Stimulated activated naive B cell treated with anti-CD40 and anti-IgM and Interleukin-4, amounts not matched to agents 10 μg/mL and 1 μg/mL and 100 μg/mL, for 72 hours (primary cell): ENCODE measurements at regions not wholly inside any gene's neighbourhood (a gene's known extent, or its start where the extent isn't known, plus 50 kb on each side); places are given as distances from the start of the nearest gene placed in this dataset.
"Not testable (repeated sequence)": the region's sequence is repeated elsewhere in the genome, so short reads cannot be mapped to it uniquely, and the experiment has no call there.

ENCODE experiments used
- ATAC-seq, 2 donors: fragments of 150-1000 bp; cut with Tn5 transposase; replicated peaks; 2 replicates each; pipeline ENCODE4 v1.10.0; 2021; ENCODE audit warnings: moderate library complexity in 1 of 2
- DNase-seq: peaks from one replicate; pipeline ENCODE4 v3.0.0; 2021
- H3K27ac Mint-ChIP-seq: one replicate; pipeline ENCODE4 v1.8.0; 2022; ENCODE audit warnings: mild to moderate bottlenecking, mixed read lengths
- H3K27me3 Mint-ChIP-seq, 2 donors: one replicate each; pipeline ENCODE4 v1.8.0; 2022; ENCODE audit warnings: mixed read lengths in 2 of 2
- H3K36me3 Mint-ChIP-seq, 2 donors: one replicate each; pipeline ENCODE4 v1.8.0; 2022; ENCODE audit warnings: mixed read lengths in 2 of 2, mild to moderate bottlenecking in 1 of 2
- H3K4me1 Mint-ChIP-seq, 2 donors: one replicate each; pipeline ENCODE4 v1.8.0; 2022; ENCODE audit warnings: mixed read lengths in 2 of 2, mild to moderate bottlenecking in 1 of 2
- H3K4me3 Mint-ChIP-seq, 2 donors: one replicate each; pipeline ENCODE4 v1.8.0; 2022; ENCODE audit warnings: mild to moderate bottlenecking in 2 of 2, mixed read lengths in 2 of 2, moderate library complexity in 1 of 2
- H3K9me3 Mint-ChIP-seq, 2 donors: one replicate each; pipeline ENCODE4 v1.8.0; 2022; ENCODE audit warnings: mixed read lengths in 2 of 2, mild to moderate bottlenecking in 1 of 2

DNA sequence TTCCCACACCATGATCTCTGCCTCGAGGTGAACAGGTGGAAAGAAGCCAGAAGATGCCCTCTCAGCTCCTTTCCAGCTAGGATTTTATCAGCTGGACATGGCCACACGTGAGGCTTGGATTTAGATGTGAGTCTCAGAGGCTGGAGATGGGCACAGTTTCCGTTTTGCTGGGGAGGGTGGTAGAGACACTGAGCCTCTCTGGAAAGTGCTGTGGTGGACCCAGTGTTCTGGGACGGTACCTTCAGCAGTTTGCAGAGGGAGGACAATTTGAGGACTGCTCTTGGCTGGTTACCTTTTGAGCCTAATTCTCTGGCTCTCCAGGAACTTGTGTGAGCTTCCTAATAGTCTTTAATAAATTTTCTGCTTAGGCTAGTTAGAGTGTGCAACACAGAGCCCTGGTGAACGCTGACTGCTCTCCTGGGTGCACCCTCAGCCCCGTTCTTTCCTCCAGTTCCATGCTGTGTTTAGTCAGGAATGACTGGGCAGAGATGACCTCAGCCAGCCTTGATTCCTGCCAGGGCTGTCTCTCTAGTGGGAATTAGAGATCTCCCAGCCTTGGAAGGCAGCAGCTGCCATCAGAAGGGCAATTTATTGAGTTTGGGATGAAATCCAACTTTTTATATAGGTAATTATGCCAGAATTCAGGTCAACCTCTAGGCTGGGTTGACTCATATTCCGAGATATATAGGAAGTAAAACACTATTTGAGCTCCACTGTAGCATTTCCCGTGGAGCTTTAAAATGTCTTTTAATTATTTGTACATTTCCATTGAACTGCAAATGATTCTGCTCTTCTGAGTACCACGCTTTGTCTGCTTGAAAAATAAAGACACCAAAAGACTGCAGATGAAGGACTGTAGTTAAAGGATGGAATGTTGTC, 103.9 kb downstream of the GATA3 start:
- H3K27me3 Mint-ChIP-seq, result peaks cover 11 to 18% of the 10 kb centered on the region in 2 donors
- H3K27ac Mint-ChIP-seq, result no peak overlapping the region
- DNase-seq, result no peak
- H3K36me3 Mint-ChIP-seq, result no peaks in the 10 kb centered on the region
- peaks cover 6 to 10% of the 10 kb centered on the region in 2 donors for H3K9me3 Mint-ChIP-seq
- no peaks in the 10 kb centered on the region for H3K4me1 Mint-ChIP-seq
- ATAC-seq, result no peak
- no peak overlapping the region for H3K4me3 Mint-ChIP-seq

DNA sequence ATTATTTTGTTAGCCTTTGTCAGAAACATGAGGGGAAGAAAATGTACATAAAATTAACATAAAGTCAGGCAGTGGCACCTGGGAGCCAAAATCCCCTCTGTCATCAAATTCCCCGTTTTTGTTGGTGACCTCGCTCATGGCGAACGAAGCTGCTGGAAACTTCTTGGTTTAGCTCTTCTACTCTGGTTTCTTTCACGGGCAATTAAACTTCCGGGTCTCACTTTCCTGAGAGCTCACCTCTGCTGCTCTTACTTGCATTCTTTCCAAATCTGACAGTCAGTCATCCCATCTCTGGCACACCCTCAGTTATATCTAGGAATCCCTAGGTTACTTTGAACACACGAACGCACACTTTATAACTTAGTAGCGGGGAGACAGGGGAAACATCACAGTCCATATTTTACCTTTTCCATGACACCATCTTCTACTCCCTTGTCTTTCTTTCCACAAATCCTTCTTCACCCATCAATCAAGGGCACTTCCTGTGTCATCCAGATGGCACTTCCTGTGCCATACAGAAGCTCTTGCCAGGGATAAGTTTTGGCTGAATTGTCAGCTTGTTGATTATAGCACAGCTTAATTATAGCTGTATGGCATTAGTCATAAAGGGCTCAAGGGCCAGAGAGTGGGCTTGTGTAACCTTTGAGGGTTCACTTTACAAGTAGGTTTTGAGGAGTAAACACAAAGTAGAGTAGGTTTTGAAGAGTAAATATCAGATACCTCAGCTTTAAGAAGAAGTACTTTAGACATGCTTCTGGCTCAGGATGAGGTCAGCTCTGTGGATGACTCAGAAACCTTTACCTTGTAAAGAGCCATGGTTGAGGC, 105.1 kb downstream of the GATA3 start:
- ATAC-seq (no peak), DNase-seq (no peak)
- Mint-ChIP-seq H3K27me3 (peaks cover 6 to 18% of the 10 kb centered on the region in 2 donors), H3K9me3 (peaks cover 7 to 10% of the 10 kb centered on the region in 2 donors), H3K4me1 (no peaks in the 10 kb centered on the region), H3K36me3 (no peaks in the 10 kb centered on the region), H3K4me3 (no peak overlapping the region), H3K27ac (no peak overlapping the region)

DNA sequence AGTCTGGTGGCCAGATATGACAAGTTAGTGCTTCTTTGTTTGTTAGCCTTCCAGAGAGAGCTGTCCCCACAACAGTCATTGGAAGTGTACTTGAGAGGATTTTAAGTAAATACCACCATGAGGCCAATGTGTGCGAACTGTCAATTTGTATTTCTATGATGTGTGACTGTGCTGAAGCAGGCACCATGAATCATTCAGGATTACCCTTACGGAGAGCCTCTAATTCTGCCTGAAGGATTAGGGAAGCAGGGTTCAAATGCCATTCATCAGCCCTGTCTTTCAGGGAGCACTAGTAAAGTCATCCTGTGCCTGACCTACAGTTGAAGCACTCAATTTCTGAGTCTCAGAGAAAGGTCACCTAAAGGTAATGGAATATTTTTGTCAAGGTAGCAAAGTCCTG, 109.3 kb downstream of the GATA3 start:
- Mint-ChIP-seq H3K4me1 (no peaks in the 10 kb centered on the region), H3K9me3 (peaks cover 21 to 24% of the 10 kb centered on the region in 2 donors), H3K4me3 (no peak overlapping the region), H3K27ac (no peak overlapping the region), H3K36me3 (peaks cover 2 to 4% of the 10 kb centered on the region in 2 donors), H3K27me3 (peaks cover 0 to 5% of the 10 kb centered on the region in 2 donors)
- ATAC-seq (no peak), DNase-seq (no peak)

DNA sequence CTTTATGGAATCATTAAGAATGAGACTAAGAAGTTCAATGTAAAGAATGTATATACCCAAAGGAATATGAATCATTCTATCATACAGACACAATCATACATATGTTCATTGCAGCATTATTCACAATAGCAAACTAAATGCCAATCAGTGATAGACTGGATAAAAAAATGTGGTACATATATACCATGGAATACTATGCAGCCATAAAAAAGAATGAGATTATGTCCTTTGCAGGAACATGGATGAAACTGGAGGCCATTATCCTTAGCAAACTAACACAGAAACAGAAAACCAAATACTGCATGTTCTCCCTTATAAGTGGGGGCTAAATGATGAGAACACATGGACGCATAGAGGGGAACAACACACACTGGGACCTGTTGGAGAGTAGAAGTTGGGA, 110.2 kb downstream of the GATA3 start:
- H3K27ac Mint-ChIP-seq, H3K36me3 Mint-ChIP-seq, DNase-seq, ATAC-seq, H3K27me3 Mint-ChIP-seq, H3K4me1 Mint-ChIP-seq, H3K4me3 Mint-ChIP-seq: not testable (repeated sequence)
- peaks cover 26 to 28% of the 10 kb centered on the region in 2 donors for H3K9me3 Mint-ChIP-seq

- Mint-ChIP-seq H3K4me1 (no peaks in the 10 kb centered on the region), H3K27ac (no peak overlapping the region), H3K4me3 (no peak overlapping the region), H3K36me3 (peaks cover 4% of the 10 kb centered on the region in 2 donors), H3K27me3 (no peaks in the 10 kb centered on the region), H3K9me3 (peaks cover 25 to 27% of the 10 kb centered on the region in 2 donors)
- no peak for ATAC-seq
- DNase-seq, result no peak
Observed at GRCh38 chr10:8168836-8169235, 114.3 kb downstream of the GATA3 start.

DNA sequence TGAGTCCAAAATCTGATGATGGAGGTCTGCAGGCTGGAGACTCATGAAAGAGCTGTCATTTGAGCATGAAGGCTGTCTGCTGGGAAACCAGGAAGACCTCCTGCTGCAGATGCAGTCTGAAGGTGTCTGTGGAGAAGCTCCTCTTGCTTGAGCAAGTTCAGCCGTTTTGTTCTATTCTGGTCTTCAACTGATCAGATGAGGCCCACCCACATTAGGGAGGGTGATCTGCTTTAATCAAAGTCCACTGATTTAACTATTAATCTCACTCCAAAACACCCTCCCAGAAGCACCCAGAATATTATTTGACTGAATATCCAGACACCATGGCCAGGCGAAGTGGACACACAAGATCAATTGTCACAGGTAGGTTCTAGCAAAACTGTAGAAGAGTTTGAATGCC, 116.5 kb downstream of the GATA3 start:
- no peak for ATAC-seq
- H3K27me3 Mint-ChIP-seq, result no peaks in the 10 kb centered on the region
- H3K4me1 Mint-ChIP-seq, result no peaks in the 10 kb centered on the region
- peaks cover 3 to 4% of the 10 kb centered on the region in 2 donors for H3K36me3 Mint-ChIP-seq
- no peak overlapping the region for H3K27ac Mint-ChIP-seq
- no peak for DNase-seq
- H3K9me3 Mint-ChIP-seq, result peaks cover 17 to 24% of the 10 kb centered on the region in 2 donors
- H3K4me3 Mint-ChIP-seq, result no peak overlapping the region

- ATAC-seq, result no peak
- no peak for DNase-seq
- H3K27ac Mint-ChIP-seq, result no peak overlapping the region
- no peak overlapping the region for H3K4me3 Mint-ChIP-seq
- H3K9me3 Mint-ChIP-seq, result peaks cover 14 to 23% of the 10 kb centered on the region in 2 donors
- H3K36me3 Mint-ChIP-seq, result peaks cover 2 to 4% of the 10 kb centered on the region in 2 donors
- no peaks in the 10 kb centered on the region for H3K4me1 Mint-ChIP-seq
- H3K27me3 Mint-ChIP-seq, result peaks cover 0 to 2% of the 10 kb centered on the region in 2 donors
Observed at GRCh38 chr10:8172604-8173003, 118.1 kb downstream of the GATA3 start.

GRCh38 chr10:8173243-8173865, 118.9 kb downstream of the GATA3 start:
- H3K36me3 Mint-ChIP-seq, result peaks cover 2 to 4% of the 10 kb centered on the region in 2 donors
- DNase-seq, result no peak
- H3K4me3 Mint-ChIP-seq, result no peak overlapping the region
- H3K27ac Mint-ChIP-seq, result no peak overlapping the region
- no peak for ATAC-seq
- H3K27me3 Mint-ChIP-seq, result peaks cover 0 to 4% of the 10 kb centered on the region in 2 donors
- H3K4me1 Mint-ChIP-seq, result no peaks in the 10 kb centered on the region
- peaks cover 13 to 18% of the 10 kb centered on the region in 2 donors for H3K9me3 Mint-ChIP-seq

GRCh38 chr10:8173866-8174243, 119.4 kb downstream of the GATA3 start:
- Mint-ChIP-seq H3K4me3 (no peak overlapping the region), H3K4me1 (no peaks in the 10 kb centered on the region)
- ATAC-seq, result no peak

GRCh38 chr10:8174762-8175161, 120.3 kb downstream of the GATA3 start:
- no peaks in the 10 kb centered on the region for H3K4me1 Mint-ChIP-seq
- no peaks in the 10 kb centered on the region for H3K36me3 Mint-ChIP-seq
- no peak for DNase-seq
- no peak overlapping the region for H3K4me3 Mint-ChIP-seq
- peaks cover 0 to 7% of the 10 kb centered on the region in 2 donors for H3K27me3 Mint-ChIP-seq
- no peak for ATAC-seq
- H3K9me3 Mint-ChIP-seq, result peaks cover 6% of the 10 kb centered on the region in 2 donors
- no peak overlapping the region for H3K27ac Mint-ChIP-seq

More at GRCh38 chr10:8173866-8174243, 119.4 kb downstream of the GATA3 start:
- DNase-seq, result no peak
- peaks cover 9 to 13% of the 10 kb centered on the region in 2 donors for H3K9me3 Mint-ChIP-seq
- peaks cover under 1 to 2% of the 10 kb centered on the region in 2 donors for H3K36me3 Mint-ChIP-seq
- peaks cover 0 to 4% of the 10 kb centered on the region in 2 donors for H3K27me3 Mint-ChIP-seq
- H3K27ac Mint-ChIP-seq, result no peak overlapping the region

DNA sequence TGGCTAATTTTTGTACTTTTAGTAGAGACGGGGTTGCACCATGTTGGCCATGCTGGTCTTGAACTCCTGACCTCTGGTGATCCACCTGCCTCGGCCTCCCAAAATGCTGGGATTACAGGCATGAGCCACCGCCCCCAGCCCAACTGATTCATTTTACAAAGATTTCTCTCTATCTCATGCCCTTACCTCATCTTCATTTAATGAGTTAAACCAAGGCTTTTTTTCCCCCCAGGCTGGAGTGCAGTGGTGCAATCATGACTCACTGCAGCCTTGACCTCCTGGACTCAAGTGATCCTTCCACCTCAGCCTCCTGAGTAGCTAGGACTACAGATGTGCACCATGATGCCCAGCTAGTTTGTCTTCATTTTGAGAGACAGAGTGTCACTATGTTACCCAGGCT, 123.0 kb downstream of the GATA3 start:
- H3K36me3 Mint-ChIP-seq, H3K4me1 Mint-ChIP-seq, ATAC-seq, H3K9me3 Mint-ChIP-seq, DNase-seq, H3K4me3 Mint-ChIP-seq, H3K27ac Mint-ChIP-seq: not testable (repeated sequence)
- H3K27me3 Mint-ChIP-seq, result peaks cover 14 to 20% of the 10 kb centered on the region in 2 donors

DNA sequence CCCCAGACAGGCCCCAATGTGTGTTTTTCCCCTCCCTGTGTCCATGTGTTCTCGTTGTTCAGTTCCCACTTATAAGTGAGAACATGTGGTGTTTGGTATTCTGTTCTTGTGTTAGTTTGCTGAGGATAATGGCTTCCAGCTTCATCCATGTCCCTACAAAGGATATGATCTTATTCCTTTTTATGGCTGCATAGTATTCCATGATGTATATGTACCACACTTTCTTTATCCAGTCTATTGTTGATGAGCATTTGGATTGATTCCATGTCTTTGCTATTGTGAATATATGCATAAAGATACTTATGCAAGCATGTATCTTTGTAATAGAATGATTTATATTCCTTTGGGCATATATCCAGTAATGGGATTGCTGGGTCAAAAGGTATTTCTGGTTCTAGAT, 125.3 kb downstream of the GATA3 start:
- H3K27me3 Mint-ChIP-seq, result peaks cover 14 to 21% of the 10 kb centered on the region in 2 donors
- not testable (repeated sequence) for DNase-seq, H3K36me3 Mint-ChIP-seq, H3K27ac Mint-ChIP-seq, ATAC-seq, H3K9me3 Mint-ChIP-seq, H3K4me1 Mint-ChIP-seq, H3K4me3 Mint-ChIP-seq

GRCh38 chr10:8180360-8181109, 126.0 kb downstream of the GATA3 start:
- no peaks in the 10 kb centered on the region for H3K36me3 Mint-ChIP-seq
- H3K9me3 Mint-ChIP-seq, result peaks cover 1 to 3% of the 10 kb centered on the region in 2 donors
- no peak for ATAC-seq
- no peak overlapping the region for H3K4me3 Mint-ChIP-seq
- DNase-seq, result no peak
- H3K4me1 Mint-ChIP-seq, result no peaks in the 10 kb centered on the region
- H3K27ac Mint-ChIP-seq, result no peak overlapping the region
- H3K27me3 Mint-ChIP-seq, result peaks cover 14 to 23% of the 10 kb centered on the region in 2 donors
